Gastrocnemius medialis (tissue), 4 donors: ENCODE measurements at regions not wholly inside any gene's neighbourhood (a gene's known extent, or its start where the extent isn't known, plus 50 kb on each side); places are given as distances from the start of the nearest gene placed in this dataset.

Experiments used
- ATAC-seq, 2 donors: fragments of 150-250 bp; one replicate each; pipeline ENCODE4 v1.9.1; 2016
- DNase-seq, 2 donors: peaks; one replicate each; pipeline ENCODE4 v3.0.0-alpha.2; 2019
- H3K27ac ChIP-seq, 4 donors: fragments of 200-600 bp; sonication (generic); 1 replicate in 1 of 4; 2 replicates in 3 of 4; pipeline ENCODE4 v1.5.1; 2016 to 2018; ENCODE audit warnings: mild to moderate bottlenecking in 2 of 4, moderate library complexity in 1 of 4
- H3K27me3 ChIP-seq, 3 donors: fragments of 200-600 bp; sonication (generic) in 2 of 3; 1 replicate in 1 of 3; 2 replicates in 2 of 3; pipeline versions ENCODE4 v1.5.1 to v1.6.0; 2016 to 2019; ENCODE audit warnings: mild to moderate bottlenecking in 1 of 3, moderate library complexity in 1 of 3
- H3K36me3 ChIP-seq, 2 donors: fragments of 200-600 bp; sonication (generic) in 1 of 2; one replicate each; pipeline ENCODE4 v1.5.1; 2017 to 2018
- H3K4me1 ChIP-seq, 2 donors: fragments of 200-600 bp; sonication (generic) in 1 of 2; one replicate each; pipeline ENCODE4 v1.5.1; 2016 to 2017; ENCODE audit warnings: mild to moderate bottlenecking in 2 of 2
- H3K4me3 ChIP-seq, 4 donors: fragments of 200-600 bp; sonication (generic) in 3 of 4; 1 replicate in 1 of 4; 2 replicates in 3 of 4; pipeline ENCODE4 v1.5.1; 2016 to 2019; ENCODE audit warnings: mild to moderate bottlenecking in 2 of 4
- H3K9me3 ChIP-seq, 3 donors: fragments of 200-600 bp; sonication (generic) in 2 of 3; 1 replicate in 1 of 3; 2 replicates in 2 of 3; pipeline ENCODE4 v1.5.1; 2016 to 2019
- CTCF ChIP-seq, 5 experiments: fragments of 450-650 bp in 3 of 5; fragments of 200-600 bp in 2 of 5; sonication (generic) in 2 of 5; IDR thresholded peaks in 4 of 5; conservative IDR thresholded peaks in 1 of 5; 1 replicate in 4 of 5; 2 replicates in 1 of 5; pipeline ENCODE4 v1.5.1; 2016 to 2019; ENCODE audit warnings: antibody characterized with exemption in 5 of 5, mild to moderate bottlenecking in 3 of 5, moderate library complexity in 3 of 5
- POLR2A ChIP-seq, 2 donors: fragments of 450-650 bp; IDR thresholded peaks; one replicate each; pipeline ENCODE4 v1.6.1; 2017; ENCODE audit warnings: antibody characterized with exemption in 2 of 2, mild to moderate bottlenecking in 2 of 2, moderate library complexity in 2 of 2
- in situ Hi-C, 4 donors: fragments of 200-750 bp; cut with MboI; loops; one replicate each; pipeline versions ENCODE4 v1.15.0 to v1.8.0; 2017; ENCODE audit warnings: low sequenced_read_pairs in 4 of 4
- intact Hi-C: fragments of 100-400 bp; cut with DNase I; formaldehyde crosslinking; loops from one replicate; pipeline ENCODE4 v1.15.1; 2023; ENCODE audit warnings: low total_unique reads

GRCh38 chr13:106314417-106314816 lies 221.0 kb downstream of the EFNB2 start:
- no peak for TF ChIP-seq CTCF (IDR thresholded peaks at IDR 0.05 in 4 of 5, conservative IDR thresholded peaks at IDR 0.05 in 1 of 5)
- DNase-seq (no peak), ATAC-seq (no peak)
- no peak overlapping the region for H3K4me3 ChIP-seq
- H3K4me1 ChIP-seq = no peaks in the 10 kb centered on the region
- no peaks in the 10 kb centered on the region for H3K9me3 ChIP-seq
- no peaks in the 10 kb centered on the region for H3K27me3 ChIP-seq
- intact Hi-C loops = no loop called here
- H3K27ac ChIP-seq = no peak overlapping the region
- in situ Hi-C loops = no loop called here
- H3K36me3 ChIP-seq = no peaks in the 10 kb centered on the region

GRCh38 chr13:106311004-106311403 lies 224.5 kb downstream of the EFNB2 start:
- H3K36me3 ChIP-seq = no peaks in the 10 kb centered on the region
- H3K9me3 ChIP-seq = no peaks in the 10 kb centered on the region
- H3K4me3 ChIP-seq = no peak overlapping the region
- H3K4me1 ChIP-seq = no peaks in the 10 kb centered on the region
- no peak overlapping the region for H3K27ac ChIP-seq
- ATAC-seq = no peak
- in situ Hi-C loops = no loop called here
- no peak for TF ChIP-seq POLR2A (IDR thresholded peaks at IDR 0.05)
- TF ChIP-seq CTCF (IDR thresholded peaks at IDR 0.05 in 4 of 5, conservative IDR thresholded peaks at IDR 0.05 in 1 of 5) = no peak
- no peak for DNase-seq
- H3K27me3 ChIP-seq = no peaks in the 10 kb centered on the region
- intact Hi-C loops = no loop called here

GRCh38 chr13:106310291-106310865 lies 225.1 kb downstream of the EFNB2 start:
- ATAC-seq (no peak), DNase-seq (no peak)
- H3K36me3 ChIP-seq = no peaks in the 10 kb centered on the region
- no peak for TF ChIP-seq CTCF (IDR thresholded peaks at IDR 0.05 in 4 of 5, conservative IDR thresholded peaks at IDR 0.05 in 1 of 5)
- no peak for TF ChIP-seq POLR2A (IDR thresholded peaks at IDR 0.05)
- H3K27me3 ChIP-seq = no peaks in the 10 kb centered on the region
- no peaks in the 10 kb centered on the region for H3K9me3 ChIP-seq
- no peak overlapping the region for H3K27ac ChIP-seq
- no peaks in the 10 kb centered on the region for H3K4me1 ChIP-seq
- in situ Hi-C loops = no loop called here
- no peak overlapping the region for H3K4me3 ChIP-seq
- intact Hi-C loops = no loop called here

- H3K9me3 ChIP-seq = no peaks in the 10 kb centered on the region
- in situ Hi-C loops = no loop called here
- H3K27ac ChIP-seq = no peak overlapping the region
- DNase-seq (no peak), ATAC-seq (no peak)
- intact Hi-C loops = no loop called here
- no peak overlapping the region for H3K4me3 ChIP-seq
- no peaks in the 10 kb centered on the region for H3K4me1 ChIP-seq
- H3K27me3 ChIP-seq = no peaks in the 10 kb centered on the region
- no peaks in the 10 kb centered on the region for H3K36me3 ChIP-seq
- TF ChIP-seq CTCF (IDR thresholded peaks at IDR 0.05 in 4 of 5, conservative IDR thresholded peaks at IDR 0.05 in 1 of 5) (no peak), POLR2A (IDR thresholded peaks at IDR 0.05) (no peak)
Observed at GRCh38 chr13:106306748-106307277, 228.6 kb downstream of the EFNB2 start.

GRCh38 chr13:106302843-106303242 lies 232.6 kb downstream of the EFNB2 start:
- in situ Hi-C loops = no loop called here
- intact Hi-C loops = no loop called here
- Histone ChIP-seq H3K27ac (no peak overlapping the region), H3K4me1 (no peaks in the 10 kb centered on the region), H3K4me3 (no peak overlapping the region), H3K27me3 (no peaks in the 10 kb centered on the region), H3K36me3 (no peaks in the 10 kb centered on the region), H3K9me3 (no peaks in the 10 kb centered on the region)
- ATAC-seq (no peak), DNase-seq (no peak)
- TF ChIP-seq POLR2A (IDR thresholded peaks at IDR 0.05) = no peak
- TF ChIP-seq CTCF (IDR thresholded peaks at IDR 0.05 in 4 of 5, conservative IDR thresholded peaks at IDR 0.05 in 1 of 5) = no peak
